Nephron (organoid): ENCODE measurements at regions not wholly inside any gene's neighbourhood (a gene's known extent, or its start where the extent isn't known, plus 50 kb on each side); places are given as distances from the start of the nearest gene placed in this dataset.
A peak's percentile ranks its signal among the peaks of the same experiment; 100 is the strongest.

Experiments used
- H3K27ac Mint-ChIP-seq, 3 experiments: 2 replicates each; pipeline ENCODE4 v1.8.0; 2020; ENCODE audit warnings: mixed read lengths in 3 of 3, mild to moderate bottlenecking in 2 of 3, moderate library complexity in 1 of 3
- H3K27me3 Mint-ChIP-seq: 2 replicates; pipeline ENCODE4 v1.8.0; 2021; ENCODE audit warnings: low read depth, mild to moderate bottlenecking, moderate library complexity, mixed read lengths
- H3K36me3 Mint-ChIP-seq: 2 replicates; pipeline ENCODE4 v1.8.0; 2020; ENCODE audit warnings: low read depth, mixed read lengths
- H3K4me1 Mint-ChIP-seq: 2 replicates; pipeline ENCODE4 v1.8.0; 2020; ENCODE audit warnings: mixed read lengths
- H3K4me3 Mint-ChIP-seq, 3 experiments: 2 replicates each; pipeline ENCODE4 v1.8.0; 2020; ENCODE audit warnings: mild to moderate bottlenecking in 3 of 3, mixed read lengths in 3 of 3, moderate library complexity in 2 of 3
- H3K9me3 Mint-ChIP-seq: 2 replicates; pipeline ENCODE4 v1.8.0; 2020; ENCODE audit warnings: mixed read lengths
- TF ChIP-seq, protein P1 (sequence below), 3 experiments: fragments of 200-600 bp; sonication (generic); IDR thresholded peaks; one replicate each; pipeline ENCODE4 v1.5.0; 2021; ENCODE audit warnings: antibody characterized with exemption in 3 of 3; ENCODE audit not compliant: unreplicated experiment in 3 of 3

DNA sequence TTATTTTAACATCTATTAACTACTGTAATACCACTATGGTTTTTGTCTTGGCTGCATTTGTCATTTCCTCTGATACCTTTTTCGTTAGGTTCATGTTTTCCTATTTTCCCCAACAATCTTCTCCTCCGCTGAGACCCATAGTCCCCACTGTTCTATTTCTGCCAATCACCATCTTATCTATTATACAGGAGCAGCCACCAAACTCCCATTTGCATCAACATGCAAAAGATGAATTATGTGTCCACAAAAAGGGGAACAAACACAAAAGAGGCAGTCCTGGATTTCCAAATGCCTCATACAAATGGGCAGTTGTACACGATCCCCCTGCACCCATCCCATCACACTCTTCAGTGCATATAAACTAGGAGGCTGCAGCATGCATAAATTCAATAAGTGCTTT is 121.7 kb upstream of the MYLIP start:
- H3K4me1 Mint-ChIP-seq, result peaks cover 12% of the 10 kb centered on the region
- no peaks in the 10 kb centered on the region for H3K27me3 Mint-ChIP-seq
- TF ChIP-seq, protein P1, sequence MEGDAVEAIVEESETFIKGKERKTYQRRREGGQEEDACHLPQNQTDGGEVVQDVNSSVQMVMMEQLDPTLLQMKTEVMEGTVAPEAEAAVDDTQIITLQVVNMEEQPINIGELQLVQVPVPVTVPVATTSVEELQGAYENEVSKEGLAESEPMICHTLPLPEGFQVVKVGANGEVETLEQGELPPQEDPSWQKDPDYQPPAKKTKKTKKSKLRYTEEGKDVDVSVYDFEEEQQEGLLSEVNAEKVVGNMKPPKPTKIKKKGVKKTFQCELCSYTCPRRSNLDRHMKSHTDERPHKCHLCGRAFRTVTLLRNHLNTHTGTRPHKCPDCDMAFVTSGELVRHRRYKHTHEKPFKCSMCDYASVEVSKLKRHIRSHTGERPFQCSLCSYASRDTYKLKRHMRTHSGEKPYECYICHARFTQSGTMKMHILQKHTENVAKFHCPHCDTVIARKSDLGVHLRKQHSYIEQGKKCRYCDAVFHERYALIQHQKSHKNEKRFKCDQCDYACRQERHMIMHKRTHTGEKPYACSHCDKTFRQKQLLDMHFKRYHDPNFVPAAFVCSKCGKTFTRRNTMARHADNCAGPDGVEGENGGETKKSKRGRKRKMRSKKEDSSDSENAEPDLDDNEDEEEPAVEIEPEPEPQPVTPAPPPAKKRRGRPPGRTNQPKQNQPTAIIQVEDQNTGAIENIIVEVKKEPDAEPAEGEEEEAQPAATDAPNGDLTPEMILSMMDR (IDR thresholded peaks at IDR 0.05; ENCODE audit: unreplicated experiment in 3 of 3), result no peak
- peaks cover 9% of the 10 kb centered on the region for H3K9me3 Mint-ChIP-seq
- H3K27ac Mint-ChIP-seq, result peak overlapping the region in 1 of 3 experiments; percentile 4
- no peak overlapping the region for H3K4me3 Mint-ChIP-seq
- no peaks in the 10 kb centered on the region for H3K36me3 Mint-ChIP-seq

DNA sequence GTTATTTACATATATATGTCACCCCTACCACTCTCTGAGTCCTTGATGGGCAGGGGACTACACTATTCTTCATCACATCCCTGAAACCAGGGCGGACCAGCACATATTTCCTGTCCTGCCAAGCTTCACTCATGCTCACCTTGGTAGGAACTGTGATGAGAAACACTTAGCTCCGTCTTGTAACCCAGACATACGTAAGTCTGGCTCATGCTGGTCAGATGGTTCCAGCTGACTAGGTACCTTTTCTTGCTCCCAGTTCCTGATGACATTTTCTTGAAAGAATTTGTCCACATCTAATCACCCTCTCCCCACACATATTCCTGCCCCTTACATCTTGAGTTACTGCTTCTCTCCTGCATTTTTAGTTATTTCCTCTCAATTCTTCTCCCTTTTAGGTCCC is 122.2 kb upstream of the MYLIP start:
- H3K27ac Mint-ChIP-seq, result peak overlapping the region in 1 of 3 experiments; percentile 4
- no peaks in the 10 kb centered on the region for H3K27me3 Mint-ChIP-seq
- H3K4me3 Mint-ChIP-seq, result no peak overlapping the region
- peaks cover 12% of the 10 kb centered on the region for H3K4me1 Mint-ChIP-seq
- TF ChIP-seq, protein P1 (IDR thresholded peaks at IDR 0.05; ENCODE audit: unreplicated experiment in 3 of 3), result no peak
- no peaks in the 10 kb centered on the region for H3K36me3 Mint-ChIP-seq
- H3K9me3 Mint-ChIP-seq, result peaks cover 9% of the 10 kb centered on the region

DNA sequence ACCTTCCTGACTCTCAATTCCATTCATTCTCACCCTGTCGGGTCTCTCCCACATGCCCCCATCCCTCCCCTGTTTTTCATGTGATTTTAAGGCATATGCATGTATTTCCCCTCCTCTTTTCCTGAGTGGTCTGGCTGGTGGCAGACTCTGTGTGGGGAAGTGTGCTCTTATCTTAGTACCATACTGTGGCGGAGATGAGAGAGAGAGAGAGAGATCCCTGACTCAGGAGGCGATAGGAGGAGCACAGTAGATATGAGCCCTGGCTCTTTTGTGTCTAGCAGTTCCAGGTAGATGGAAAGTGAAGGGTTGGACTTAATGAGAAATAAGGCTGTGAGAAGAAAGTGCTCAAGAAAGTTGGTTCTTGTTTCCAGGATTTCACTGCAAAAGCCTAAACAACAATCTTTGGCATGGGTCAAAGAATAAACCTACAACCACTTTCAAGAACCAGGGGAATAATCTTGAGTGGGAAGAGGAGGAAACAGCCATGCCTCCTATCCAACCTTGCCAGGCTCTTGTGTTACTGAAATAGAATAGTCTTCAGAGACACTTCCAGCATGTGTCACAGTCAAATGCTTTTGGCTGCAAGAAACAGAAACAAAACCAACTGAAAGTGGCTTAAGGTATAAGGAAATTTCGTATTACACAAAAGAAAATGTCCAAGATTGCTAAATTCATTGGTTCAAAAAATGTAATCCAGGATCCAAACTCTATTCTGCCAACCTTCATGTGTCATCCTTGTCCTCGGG is 123.8 kb upstream of the MYLIP start:
- Mint-ChIP-seq H3K4me1 (peaks cover 12% of the 10 kb centered on the region), H3K36me3 (no peaks in the 10 kb centered on the region), H3K27ac (no peak overlapping the region), H3K27me3 (no peaks in the 10 kb centered on the region), H3K9me3 (peaks cover 8% of the 10 kb centered on the region), H3K4me3 (no peak overlapping the region)
- TF ChIP-seq, protein P1 (IDR thresholded peaks at IDR 0.05; ENCODE audit: unreplicated experiment in 3 of 3), result no peak

DNA sequence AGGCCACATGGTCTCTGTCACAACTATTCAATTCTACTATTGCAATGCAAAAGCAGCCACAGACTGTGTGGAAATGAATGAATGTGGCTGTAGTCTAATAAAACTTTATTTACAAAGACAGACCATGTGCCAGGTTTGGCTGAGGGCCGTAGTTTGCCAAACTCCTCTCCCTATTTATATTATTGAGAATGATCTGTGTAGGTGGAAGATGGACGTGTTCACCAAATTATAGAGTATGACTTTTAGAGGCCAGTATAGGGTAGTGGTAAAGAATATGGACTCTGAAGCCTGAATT is 125.7 kb upstream of the MYLIP start:
- H3K9me3 Mint-ChIP-seq, result peaks cover 3% of the 10 kb centered on the region
- peaks cover 23% of the 10 kb centered on the region for H3K4me1 Mint-ChIP-seq
- H3K36me3 Mint-ChIP-seq, result no peaks in the 10 kb centered on the region
- H3K4me3 Mint-ChIP-seq, result no peak overlapping the region
- H3K27me3 Mint-ChIP-seq, result no peaks in the 10 kb centered on the region
- TF ChIP-seq, protein P1 (IDR thresholded peaks at IDR 0.05; ENCODE audit: unreplicated experiment in 3 of 3), result no peak
- H3K27ac Mint-ChIP-seq, result no peak overlapping the region

DNA sequence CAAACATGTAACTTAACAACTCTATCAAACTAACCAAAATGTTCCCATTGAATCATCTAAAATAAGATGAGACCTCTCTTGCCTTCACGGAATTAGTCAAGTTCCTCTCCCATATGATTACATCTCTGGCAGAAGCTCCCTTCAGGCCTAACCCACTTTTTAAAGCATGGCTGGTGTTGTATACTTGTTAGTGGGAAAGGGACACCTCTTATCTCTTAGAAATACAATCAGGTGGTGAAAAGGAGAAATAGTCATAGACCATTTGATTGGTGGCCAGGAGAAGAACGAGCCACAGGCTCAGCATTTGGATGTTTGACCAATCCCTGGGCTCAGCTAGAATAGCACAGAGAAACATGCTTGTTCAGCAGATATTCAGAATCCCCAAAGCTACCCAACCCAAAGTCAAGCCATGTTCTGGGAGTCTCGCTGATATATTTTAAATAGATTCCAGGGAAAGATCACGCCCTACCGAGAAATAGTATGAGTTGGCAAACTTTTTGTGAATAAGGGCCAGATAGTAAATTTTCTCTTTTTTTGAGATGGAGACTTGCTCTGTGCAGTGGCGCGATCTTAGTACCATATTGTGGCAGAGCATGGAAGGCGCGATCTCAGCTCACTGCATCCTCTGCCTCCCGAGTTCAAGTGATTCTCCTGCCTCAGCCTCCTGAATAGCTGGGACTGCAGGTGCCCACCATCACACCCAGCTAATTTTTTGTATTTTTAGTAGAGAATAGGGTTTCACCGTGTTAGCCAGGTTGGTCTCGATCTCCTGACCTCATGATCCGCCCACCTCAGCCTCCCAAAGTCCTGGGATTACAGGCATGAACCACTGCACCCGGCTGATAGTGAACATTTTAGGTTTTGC is 126.3 kb upstream of the MYLIP start:
- Mint-ChIP-seq H3K27ac (no peak overlapping the region), H3K9me3 (no peaks in the 10 kb centered on the region), H3K36me3 (no peaks in the 10 kb centered on the region), H3K27me3 (no peaks in the 10 kb centered on the region), H3K4me1 (peaks cover 28% of the 10 kb centered on the region), H3K4me3 (no peak overlapping the region)
- TF ChIP-seq, protein P1 (IDR thresholded peaks at IDR 0.05; ENCODE audit: unreplicated experiment in 3 of 3), result no peak
